GM12865 (cell line): ENCODE measurements at regions not wholly inside any gene's neighbourhood (a gene's known extent, or its start where the extent isn't known, plus 50 kb on each side); places are given as distances from the start of the nearest gene placed in this dataset.

Experiments used
- DNase-seq: peaks from one replicate; pipeline ENCODE4 v3.0.0; 2010; ENCODE audit warnings: low read depth
- H3K4me3 ChIP-seq: 2 replicates; pipeline ENCODE4 v1.5.1; 2011; ENCODE audit warnings: mild to moderate bottlenecking, low read depth, low read length, control low read depth
- CTCF ChIP-seq: IDR thresholded peaks from 2 replicates; pipeline ENCODE4 v1.5.1; 2011; ENCODE audit warnings: low read length, control low read depth, low read depth, inconsistent platforms; ENCODE audit not compliant: insufficient read depth; ENCODE audit errors: missing control alignments

GRCh38 chr13:110061270-110061669 lies 245.7 kb downstream of the COL4A1 start:
- no peak overlapping the region for H3K4me3 ChIP-seq
- no peak for TF ChIP-seq CTCF
- DNase-seq = no peak

- TF ChIP-seq CTCF = no peak
- no peak overlapping the region for H3K4me3 ChIP-seq
- DNase-seq = no peak
These were observed 249.9 kb downstream of the COL4A1 start for GRCh38 chr13:110057052-110057451.

- H3K4me3 ChIP-seq = no peak overlapping the region
- no peak for DNase-seq
- TF ChIP-seq CTCF = no peak
These were observed 250.3 kb downstream of the COL4A1 start for GRCh38 chr13:110056640-110057039.

GRCh38 chr13:110055089-110055488 lies 251.9 kb downstream of the COL4A1 start:
- no peak for TF ChIP-seq CTCF
- DNase-seq = peak; percentile 38
- no peak overlapping the region for H3K4me3 ChIP-seq

GRCh38 chr13:110054041-110054440 lies 252.9 kb downstream of the COL4A1 start:
- no peak for TF ChIP-seq CTCF
- no peak overlapping the region for H3K4me3 ChIP-seq
- DNase-seq = no peak

GRCh38 chr13:110047496-110047895 lies 259.5 kb downstream of the COL4A1 start:
- no peak overlapping the region for H3K4me3 ChIP-seq
- TF ChIP-seq CTCF = no peak
- DNase-seq = no peak

GRCh38 chr13:110046811-110047210 lies 260.1 kb downstream of the COL4A1 start:
- H3K4me3 ChIP-seq = no peak overlapping the region
- TF ChIP-seq CTCF = no peak
- DNase-seq = no peak
